G401.6 (cell line): ENCODE measurements at regions not wholly inside any gene's neighbourhood (a gene's known extent, or its start where the extent isn't known, plus 50 kb on each side); places are given as distances from the start of the nearest gene placed in this dataset.
"Not testable (repeated sequence)": the region's sequence is repeated elsewhere in the genome, so short reads cannot be mapped to it uniquely, and the experiment has no call there.

ENCODE experiments used
- FAIRE-seq: peaks from 2 replicates; lab custom pipeline; 2012; peaks lifted over from hg19 to GRCh38; lab: Jason Lieb, UNC

DNA sequence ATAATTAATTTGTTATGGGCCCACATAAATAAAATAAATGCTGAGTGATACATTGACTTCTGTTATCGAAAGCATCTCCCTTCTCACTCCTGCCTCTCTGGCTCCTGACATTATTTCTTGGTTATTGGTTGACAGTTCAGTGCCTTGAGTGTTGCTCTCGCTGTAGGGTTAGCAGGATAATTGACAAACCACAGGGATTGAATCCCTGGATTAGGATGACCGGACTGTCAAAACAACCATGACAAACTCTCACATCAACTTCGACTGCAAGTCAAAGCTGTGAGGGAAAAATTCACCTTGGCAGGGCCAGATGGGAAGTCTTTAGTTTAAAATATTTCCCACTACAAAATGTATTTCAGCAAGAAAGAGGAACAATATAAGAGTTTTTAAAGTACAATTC lies 245.4 kb upstream of the TFAP2D start:
- FAIRE-seq, result no peak

DNA sequence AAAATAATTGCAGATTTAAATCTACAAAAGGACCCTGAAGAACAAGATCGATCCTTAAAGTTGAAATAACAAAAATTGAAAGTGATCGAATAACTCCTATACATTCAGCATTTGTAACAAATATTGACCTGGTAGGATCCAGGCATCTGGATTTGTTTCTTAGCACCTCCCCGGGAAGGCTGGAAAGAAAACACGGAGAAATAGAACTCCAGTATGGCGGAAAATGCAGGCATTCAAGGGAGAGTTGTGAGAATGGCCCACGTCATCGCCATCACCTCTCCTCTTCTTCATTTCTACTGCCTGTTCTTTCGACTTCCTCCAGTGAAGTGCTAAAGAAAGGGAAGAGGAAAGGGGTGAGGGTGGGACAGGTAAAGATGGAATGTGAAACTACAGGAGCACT lies 242.3 kb upstream of the TFAP2D start:
- no peak for FAIRE-seq

DNA sequence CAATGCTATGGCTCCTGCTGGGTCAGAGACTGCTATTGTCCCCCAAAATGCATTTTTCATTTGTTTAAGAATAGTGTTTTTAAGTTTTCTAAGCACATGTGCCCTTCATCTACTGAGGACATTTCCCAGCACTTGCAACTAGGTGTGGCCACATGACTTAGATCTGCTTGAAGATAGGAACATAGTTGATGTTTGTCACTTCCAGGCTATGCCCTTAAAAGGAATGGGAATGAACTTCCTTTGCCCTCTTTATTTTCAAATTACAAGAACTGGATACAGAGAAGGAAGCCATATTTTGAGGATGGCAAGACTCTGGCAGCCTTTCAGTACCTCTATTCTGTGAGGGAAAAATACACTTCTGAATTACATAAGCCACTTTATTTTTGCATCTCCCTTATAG lies 203.0 kb upstream of the TFAP2D start:
- FAIRE-seq, result no peak

DNA sequence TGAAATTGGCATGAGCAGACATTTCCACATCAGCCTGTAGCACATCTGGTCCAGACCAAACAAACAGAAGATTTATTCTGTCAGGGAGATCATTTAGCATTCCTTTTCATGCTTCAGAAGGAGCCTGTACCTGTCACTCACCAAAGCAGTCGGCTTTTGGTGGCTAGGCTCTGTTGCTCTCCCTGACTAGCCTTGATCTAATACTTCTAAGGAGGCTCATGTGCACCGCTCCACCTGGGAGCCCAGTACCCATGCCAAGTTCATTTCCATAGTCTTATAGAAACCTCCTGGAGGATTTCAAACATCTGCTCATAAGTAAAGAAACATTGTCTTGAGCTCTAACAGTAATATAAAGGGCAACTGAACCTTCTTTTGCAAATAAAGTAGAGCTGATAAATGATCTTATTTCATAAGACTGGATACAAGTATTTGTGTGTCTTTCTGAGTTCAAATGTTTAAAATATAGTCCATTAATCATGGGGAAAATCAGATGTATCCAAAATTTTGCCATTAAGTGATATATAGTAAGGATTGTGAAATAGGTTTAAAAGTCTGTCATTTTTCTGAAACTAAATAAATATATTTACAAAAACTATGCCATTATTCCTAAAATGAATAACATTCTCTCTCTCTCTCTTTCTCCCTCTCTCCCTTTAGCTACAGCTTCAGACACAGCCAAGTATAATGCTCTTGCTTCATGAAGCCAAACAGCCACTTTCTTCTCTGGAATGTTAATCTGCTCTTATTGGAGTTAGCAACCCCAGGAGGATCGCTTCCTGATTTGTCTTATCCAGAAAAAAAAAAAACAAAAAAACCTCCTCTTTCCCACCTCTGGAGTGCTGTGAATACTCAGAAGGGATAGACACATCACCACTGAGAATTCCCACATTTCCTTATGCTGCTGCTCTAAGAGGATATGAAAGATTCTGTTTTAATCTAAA lies 192.7 kb upstream of the TFAP2D start:
- no peak for FAIRE-seq

DNA sequence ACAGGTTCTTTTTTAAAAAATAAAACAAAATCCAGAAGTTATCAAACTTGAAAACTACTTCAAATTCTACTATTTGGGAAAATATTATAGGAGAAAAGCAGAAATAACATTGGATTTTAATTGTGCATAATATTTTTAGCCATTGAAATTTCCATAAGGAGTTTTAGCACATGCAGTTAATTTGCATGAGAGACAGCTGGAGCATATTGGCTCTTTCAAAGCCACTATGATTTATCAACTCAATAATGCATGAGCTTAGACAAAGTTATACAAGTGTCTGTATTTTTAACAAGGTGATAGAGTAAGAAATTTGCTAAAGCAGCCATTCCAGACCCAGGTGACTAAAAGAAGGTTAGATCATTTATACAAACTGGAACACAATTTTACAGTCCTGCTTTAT lies 189.0 kb upstream of the TFAP2D start:
- FAIRE-seq, result no peak

DNA sequence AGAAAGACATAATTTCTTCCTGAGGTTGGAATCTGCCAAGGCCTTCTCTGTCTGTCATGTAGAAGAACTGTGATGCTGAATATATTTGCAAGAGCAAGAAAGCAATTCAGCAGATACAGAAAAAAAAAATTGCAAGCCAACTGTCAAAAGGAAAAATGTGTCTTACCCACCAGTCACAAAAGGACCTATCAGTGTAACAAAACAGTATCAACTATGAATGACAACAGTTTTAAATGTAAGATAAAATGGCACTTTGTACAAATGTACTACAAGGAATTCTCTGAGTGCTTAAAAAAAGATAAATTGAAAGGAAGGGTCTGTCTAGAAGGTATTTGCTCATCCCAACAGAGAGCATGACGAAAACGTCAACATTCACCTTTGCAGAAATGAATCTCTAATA lies 185.3 kb upstream of the TFAP2D start:
- no peak for FAIRE-seq

DNA sequence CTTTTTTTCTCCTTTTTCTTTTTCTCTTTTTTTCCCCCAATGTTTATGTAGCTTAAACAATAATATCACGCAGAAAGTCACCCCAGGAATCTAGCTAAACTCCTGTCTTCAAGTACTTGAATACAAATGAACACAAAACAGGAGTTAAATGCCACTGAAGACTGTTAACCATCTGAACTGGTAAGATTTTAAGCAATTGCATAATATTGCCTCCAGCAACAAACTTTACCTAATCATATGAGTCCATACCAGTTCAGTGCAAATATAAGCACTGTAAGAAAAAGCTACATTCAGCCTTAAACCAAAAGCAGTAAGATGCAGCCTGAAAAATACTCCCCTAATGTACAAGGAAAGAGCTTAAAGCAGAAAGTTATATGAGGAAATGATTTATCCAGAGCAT lies 173.9 kb upstream of the TFAP2D start:
- no peak for FAIRE-seq

DNA sequence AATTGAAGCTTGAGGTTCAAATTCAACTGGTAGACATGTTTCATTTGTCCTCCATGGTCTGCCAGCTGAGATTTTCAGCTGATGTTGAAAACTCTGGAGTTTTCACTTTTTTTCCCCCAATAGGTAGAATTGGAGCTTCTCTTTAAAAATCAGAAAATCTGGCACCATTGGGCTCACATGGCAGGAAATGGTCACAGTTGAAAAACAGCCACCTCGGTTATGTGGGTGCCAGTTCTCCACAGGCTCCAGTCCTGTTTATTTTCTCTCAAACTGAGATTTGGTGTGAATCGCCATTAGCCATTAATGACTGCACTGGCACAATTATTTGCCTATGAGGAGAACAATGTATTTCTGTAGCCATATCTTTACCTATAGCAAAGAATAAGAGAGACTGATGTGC lies 171.4 kb upstream of the TFAP2D start:
- FAIRE-seq, result no peak

DNA sequence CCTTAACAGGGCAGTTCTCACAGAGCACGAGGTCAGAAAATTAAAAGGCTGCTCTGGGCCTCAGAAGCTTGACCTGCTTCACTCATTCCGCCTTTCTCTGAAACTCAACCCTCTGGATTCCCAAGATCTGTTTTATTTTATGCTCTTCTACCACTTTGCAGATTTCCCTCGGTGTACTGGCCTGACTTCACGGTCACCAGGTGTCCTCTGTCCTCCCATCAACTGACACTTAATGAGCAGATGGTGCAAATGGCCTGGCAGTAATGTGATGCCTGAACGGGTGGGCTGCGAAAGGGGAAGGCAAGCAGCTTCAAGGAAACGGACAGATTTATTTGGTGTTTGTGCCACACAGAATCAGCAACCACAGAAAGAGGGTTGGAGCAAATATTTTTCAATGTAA lies 169.7 kb upstream of the TFAP2D start:
- no peak for FAIRE-seq

DNA sequence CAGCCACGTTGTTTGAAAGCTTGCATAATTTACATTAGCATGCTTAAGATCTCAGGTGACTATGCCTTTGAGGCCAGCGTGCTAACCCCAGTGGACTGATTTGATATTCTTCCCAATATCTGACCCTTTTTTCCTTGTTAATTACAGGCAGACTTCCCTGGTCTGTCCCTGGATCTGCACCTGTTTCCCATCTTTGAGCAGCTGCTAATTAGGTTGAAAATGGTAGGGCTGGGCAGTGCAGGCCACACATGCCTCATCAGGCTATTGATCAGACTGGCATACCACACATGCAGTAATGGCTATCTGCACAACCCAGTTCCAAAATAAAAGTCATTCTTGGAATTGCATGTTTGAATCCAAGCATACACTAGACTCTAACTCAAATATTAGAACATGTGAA lies 164.3 kb upstream of the TFAP2D start:
- no peak for FAIRE-seq

DNA sequence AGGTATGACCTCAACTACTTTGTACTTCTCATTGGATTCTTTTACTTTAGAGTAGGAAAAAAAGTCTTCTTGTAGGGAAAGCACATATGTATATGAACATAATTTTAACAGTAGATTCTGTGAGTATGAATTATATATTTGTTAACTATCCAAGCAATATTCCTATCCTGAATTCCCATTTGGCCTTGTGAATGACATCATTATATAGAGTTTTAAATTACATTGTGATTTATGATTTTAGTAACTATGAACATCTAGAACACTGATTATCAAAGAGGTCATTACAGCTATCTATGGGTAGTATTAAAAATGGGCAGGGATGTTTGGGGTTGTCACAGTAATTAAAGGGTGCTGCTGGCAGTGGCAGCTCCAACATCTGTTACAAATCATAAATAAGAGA lies 163.9 kb upstream of the TFAP2D start:
- no peak for FAIRE-seq

DNA sequence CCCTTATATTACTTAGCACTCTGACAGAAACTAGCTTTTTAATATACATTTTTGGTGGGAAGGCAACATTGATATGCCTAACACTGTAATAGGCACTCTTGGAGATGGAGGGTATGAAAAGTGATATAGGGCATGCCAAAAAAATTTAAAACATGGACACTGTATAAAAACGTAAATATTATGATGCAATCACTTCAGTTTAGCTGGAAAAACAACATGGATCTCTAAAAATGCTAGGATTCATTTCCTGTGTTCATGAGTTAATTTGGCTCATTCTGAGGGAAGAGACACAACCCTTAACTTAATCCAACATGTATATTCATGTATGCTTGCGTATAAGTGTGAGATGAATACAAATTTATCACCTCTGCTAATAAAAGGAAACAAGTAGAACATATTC lies 157.3 kb upstream of the TFAP2D start:
- no peak for FAIRE-seq

DNA sequence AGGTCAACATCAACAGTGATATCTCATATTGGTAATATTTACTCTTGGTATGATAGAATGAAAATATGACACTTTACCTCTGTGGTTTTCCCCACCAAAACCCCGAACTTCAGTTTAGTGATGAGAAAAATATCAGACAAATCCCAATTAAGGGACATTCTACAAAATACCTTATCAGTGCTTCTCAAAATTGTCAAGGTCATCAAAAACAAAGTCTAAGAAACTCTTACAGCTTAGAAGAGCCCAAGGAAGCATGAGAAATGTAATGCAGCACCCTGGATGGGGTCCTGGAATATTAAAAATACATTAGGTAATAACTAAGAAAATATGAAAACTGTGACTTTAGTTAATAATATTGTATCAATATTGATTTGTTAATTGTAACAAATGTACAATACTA lies 148.3 kb upstream of the TFAP2D start:
- FAIRE-seq, result no peak

DNA sequence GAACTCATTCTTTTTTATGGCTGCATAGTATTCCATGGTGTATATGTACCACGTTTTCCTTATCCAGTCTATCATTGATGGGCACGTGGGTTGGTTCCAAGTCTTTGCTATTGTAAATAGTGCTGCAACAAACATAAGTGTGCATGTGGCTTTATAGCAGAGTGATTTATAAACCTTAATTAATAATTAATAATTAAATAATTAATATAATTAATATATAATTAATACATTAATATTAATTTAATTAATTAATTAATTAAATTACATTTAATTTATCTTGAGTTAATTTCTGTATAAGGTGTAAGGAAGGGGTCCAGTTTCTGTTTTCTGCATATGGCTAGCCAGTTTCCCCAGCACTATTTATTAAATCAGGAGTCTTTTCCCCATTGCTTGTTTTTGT lies 142.1 kb upstream of the TFAP2D start:
- FAIRE-seq, result not testable (repeated sequence)

DNA sequence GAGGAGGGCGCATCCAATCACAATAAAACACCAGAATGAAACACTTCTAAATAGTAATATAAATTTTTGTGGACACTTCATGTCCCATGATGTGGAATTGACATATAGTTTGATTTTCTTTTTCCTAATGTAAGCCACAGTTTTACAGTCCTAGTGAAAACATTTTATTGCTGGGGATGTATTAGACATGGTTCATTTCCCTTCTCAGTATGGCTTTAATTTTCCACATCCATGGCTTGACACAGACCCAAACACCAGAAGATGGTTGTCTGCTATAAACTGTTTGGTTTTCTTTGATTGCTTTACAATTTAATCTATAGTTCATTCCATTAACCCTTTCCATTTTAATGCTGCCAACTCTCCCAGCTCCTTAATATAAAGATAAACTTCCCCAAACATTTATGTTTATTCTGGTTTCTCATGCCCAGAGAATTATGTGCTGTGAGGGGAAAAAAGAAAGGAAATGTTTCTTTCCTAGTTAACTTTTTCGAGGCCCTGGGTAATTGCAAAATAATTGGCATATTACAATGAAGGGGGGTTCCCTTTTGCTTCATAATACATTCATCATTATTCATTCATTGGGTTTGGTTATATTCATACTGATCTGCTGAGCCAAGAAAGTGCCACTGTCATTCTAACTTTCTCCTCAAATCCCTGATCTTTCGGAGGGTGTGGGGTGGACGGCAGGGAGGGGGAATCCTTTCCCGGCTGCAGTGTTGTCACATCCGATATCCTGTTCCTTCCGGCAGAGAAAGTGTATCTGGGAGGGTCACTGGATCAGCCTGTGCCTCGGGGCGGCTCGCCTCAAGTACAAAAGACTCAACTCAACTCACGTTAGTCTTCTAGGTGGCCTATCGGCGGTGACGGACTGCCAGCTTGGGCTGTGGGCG lies 127.6 kb upstream of the TFAP2D start:
- no peak for FAIRE-seq

DNA sequence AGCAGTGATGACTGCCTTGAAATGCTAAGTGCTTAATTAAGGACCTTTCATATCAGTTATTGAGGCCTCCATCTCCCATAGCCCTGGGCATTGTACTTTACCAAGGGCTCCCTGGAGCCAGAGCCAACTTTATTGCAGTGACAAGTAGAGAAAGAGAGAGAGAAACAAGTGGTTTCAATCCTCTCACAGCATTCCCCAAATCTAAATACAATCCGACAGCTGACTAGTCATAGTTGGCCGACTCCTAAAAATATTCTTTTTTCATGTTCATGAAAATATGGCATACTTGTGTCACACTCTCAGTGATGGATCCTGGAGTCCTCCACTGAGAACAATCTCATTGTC lies 127.0 kb upstream of the TFAP2D start:
- FAIRE-seq, result no peak

DNA sequence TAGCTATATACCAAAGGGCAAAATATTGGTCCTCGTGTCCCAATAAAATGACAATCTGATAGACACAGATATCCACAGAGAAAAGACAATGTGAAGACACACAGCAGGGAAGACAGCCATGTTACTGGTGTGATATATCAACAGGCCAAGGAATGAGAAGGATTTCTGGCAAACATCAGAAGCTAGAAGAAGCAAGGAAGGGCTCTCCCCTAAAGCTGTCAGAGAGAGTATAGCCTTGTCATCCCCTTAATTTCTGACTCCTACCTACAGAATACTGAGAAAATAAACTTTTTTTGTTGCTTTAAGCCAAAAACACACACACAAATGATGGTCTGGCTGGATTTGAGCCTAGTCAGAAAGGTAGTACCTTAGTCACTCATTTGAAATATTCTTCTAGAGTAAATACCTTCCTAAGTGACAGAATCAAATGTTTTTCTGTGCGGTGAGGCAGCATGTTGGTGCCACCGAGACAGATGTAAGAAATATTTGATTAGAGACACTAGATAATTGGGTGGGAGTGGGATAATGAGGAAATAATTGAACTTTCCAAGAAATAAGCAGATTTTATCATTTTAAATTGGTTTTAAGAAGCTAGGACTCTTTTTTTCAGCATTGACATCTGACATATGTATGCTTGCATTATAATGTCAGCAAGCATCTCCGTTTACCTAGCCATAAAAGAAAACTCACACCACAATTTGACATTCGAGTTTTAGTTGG lies 123.4 kb upstream of the TFAP2D start:
- FAIRE-seq, result no peak

DNA sequence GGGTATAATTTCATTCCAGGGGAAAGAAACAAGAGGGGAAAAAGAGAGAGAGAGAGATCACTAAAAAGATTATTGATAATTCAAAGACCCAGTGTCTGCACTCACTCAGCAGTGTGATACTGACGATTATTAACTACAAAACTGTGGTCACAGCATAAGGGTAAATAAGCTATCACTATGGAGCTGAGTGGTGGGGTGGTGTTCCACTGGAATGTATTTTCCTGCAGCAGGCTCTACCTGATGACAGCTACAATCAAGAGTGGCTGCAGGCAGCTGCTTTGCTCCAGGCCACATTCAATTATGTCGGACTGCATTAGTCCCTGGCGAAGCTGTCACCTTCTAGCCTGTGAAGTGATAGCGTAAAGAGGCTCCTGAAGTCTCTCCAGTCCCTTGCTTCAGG lies 122.2 kb upstream of the TFAP2D start:
- FAIRE-seq, result no peak

DNA sequence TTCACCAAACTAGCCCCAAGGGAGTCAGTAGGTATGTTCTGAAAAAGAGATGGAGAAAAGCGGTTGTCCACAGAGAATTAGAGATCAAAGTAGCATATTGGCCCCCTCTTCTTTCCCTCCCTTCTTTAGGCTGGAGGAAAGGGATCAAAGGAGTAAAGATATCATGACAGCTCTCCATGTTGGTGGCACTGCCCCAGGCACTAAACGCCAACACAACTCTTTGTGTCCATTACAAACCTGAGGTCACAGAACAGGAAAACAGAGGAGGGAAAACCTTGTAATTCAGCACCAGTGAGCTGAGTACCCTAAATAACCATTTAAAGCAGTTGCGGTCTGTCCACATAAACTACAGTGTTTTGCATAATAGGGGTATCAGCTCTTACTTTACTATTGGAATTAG lies 113.0 kb upstream of the TFAP2D start:
- FAIRE-seq, result no peak

DNA sequence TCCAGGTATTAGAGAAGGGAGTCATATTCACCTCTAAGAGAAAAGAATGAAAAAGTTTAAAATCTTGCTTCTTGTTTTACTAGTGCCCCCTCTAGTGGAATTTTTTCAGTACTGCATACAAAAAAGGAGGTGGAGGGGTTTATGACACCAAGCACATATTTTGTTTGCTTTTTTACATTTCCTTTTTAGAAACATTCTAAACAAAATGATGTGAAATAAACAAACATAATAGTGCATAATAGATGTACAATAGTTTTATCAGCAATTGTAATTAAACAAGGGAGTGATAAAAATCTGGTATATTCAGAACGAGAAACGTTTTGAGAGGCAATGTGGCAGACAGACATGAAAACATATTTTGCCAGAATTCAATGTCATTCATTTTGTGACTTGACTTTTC lies 111.0 kb upstream of the TFAP2D start:
- peak; percentile 94 for FAIRE-seq

DNA sequence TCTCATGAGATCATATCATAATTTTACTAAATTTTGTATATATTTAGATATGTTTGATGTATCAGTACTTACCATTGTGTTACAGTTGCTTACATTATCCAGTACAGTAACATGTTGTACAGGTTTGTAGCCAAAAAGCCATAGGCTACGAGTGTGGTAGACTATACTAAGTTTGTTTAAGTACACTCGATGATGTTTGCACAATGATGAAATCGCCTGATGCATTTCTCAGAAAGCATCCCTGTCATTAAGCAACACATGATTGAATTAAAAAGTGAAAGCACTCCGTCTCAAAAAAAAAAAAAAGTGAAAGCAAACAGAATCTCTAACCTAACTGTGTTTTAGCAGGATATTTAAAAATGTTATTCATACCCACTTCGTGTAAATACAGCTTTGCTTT lies 104.9 kb upstream of the TFAP2D start:
- no peak for FAIRE-seq

DNA sequence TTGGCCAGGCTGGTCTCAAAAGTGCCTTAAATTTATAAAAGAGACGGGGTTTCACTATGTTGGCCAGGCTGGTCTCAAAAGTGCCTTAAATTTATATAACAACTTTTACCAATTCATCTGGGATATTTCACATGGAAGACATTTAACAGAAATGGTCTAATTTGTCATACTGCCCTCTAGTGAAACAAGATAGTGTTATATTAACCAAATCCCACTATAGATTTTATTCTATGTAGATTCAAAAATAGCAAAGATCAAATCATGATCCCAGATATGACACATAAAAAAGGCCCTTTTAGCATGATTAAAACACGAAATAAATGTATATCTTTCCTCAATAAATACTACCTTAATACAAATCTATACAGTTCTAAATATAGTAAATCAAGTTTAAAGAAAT lies 102.8 kb upstream of the TFAP2D start:
- peak; percentile 17 for FAIRE-seq

DNA sequence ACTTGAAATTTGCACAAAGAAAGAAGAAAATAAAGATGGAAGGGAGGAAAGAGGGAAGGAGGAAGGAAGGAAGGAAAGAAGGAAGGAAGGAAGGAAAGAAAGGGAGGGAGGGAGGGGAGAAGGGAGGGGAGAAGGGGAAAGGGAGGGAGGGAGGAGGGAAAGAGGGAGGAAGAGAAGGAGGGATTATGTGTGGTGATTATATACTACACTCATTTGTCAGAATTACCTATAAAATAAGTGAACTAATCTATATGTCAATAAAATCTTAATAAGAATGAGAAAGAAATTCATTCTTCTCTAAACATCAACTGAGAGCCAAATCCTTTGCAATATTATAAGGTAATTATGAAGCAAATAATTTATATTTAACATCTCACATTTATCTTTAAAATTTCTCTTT lies 77.9 kb upstream of the TFAP2D start:
- FAIRE-seq, result no peak
